Esophagus (tissue), 2 donors: ENCODE measurements at regions not wholly inside any gene's neighbourhood (a gene's known extent, or its start where the extent isn't known, plus 50 kb on each side); places are given as distances from the start of the nearest gene placed in this dataset.

Experiments used
- H3K27ac ChIP-seq, 2 donors: one replicate each; pipeline ENCODE4 v1.5.1; 2013; ENCODE audit warnings: low read depth in 2 of 2, mild to moderate bottlenecking in 2 of 2, inconsistent platforms in 1 of 2, low read length in 1 of 2, moderate library complexity in 1 of 2
- H3K27me3 ChIP-seq, 2 donors: one replicate each; pipeline ENCODE4 v1.6.1; 2013; ENCODE audit warnings: low read length in 2 of 2, control low read depth in 1 of 2, mild to moderate bottlenecking in 1 of 2; ENCODE audit not compliant: insufficient read depth in 2 of 2, control insufficient read depth in 1 of 2
- H3K36me3 ChIP-seq, 2 donors: one replicate each; pipeline ENCODE4 v1.6.1; 2013; ENCODE audit warnings: low read length in 1 of 2; ENCODE audit not compliant: control insufficient read depth in 2 of 2, insufficient read depth in 2 of 2
- H3K4me1 ChIP-seq, 2 donors: one replicate each; pipeline ENCODE4 v1.6.1; 2013; ENCODE audit warnings: low read length in 1 of 2; ENCODE audit not compliant: control insufficient read depth in 2 of 2, insufficient read depth in 2 of 2
- H3K4me3 ChIP-seq, 2 donors: one replicate each; pipeline ENCODE4 v1.5.1; 2013; ENCODE audit warnings: low read length in 2 of 2, mild to moderate bottlenecking in 2 of 2, low read depth in 1 of 2, moderate library complexity in 1 of 2
- H3K9me3 ChIP-seq, 2 donors: one replicate each; pipeline ENCODE4 v1.6.1; 2013; ENCODE audit warnings: mild to moderate bottlenecking in 2 of 2, low read depth in 1 of 2, low read length in 1 of 2, moderate library complexity in 1 of 2; ENCODE audit not compliant: control insufficient read depth in 2 of 2, insufficient read depth in 1 of 2
- WGBS, 2 donors: extraction: QIAGEN DNeasy Blood & Tissue Kit; methylation state at CpG; one replicate each; pipeline ENCODE4 v1.1.7; 2013; 5-methylcytosine and 5-hydroxymethylcytosine counted together
- donor health status: healthy with polysubstance abuse.
- donor health status: Bipolar disorder and iron deficiency.

GRCh38 chr15:97199393-97200051, 761.0 kb upstream of the ARRDC4 start:
- H3K36me3 ChIP-seq = no peaks in the 10 kb centered on the region
- H3K27ac ChIP-seq = no peak overlapping the region
- H3K27me3 ChIP-seq = no peaks in the 10 kb centered on the region
- H3K4me3 ChIP-seq = no peak overlapping the region
- no peaks in the 10 kb centered on the region for H3K4me1 ChIP-seq
- 85 to 89% methylated on average over 3 of the region's 3 CpGs for WGBS, 2 donors
- peaks cover 0 to 4% of the 10 kb centered on the region in 2 donors for H3K9me3 ChIP-seq

DNA sequence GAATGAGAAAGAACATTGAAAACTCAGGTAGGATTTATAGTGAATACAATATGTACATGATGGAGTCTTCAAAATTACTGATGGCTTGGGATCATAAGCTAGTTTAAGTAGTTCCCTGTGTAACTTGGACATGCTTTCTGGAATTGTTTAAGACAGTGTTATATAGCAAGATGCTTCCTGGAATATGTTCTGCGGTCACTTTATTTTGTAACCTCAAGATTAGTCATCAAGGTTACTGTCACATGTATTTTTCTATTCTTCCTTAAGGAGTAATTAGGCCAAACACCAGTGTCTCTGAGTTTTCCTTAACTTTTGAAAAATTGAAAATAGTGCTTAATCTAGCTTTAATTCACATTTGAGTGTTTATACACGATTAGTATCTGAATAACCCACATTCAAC, 760.3 kb upstream of the ARRDC4 start:
- WGBS, 2 donors = 82 to 87% methylated on average over 2 of the region's 2 CpGs
- no peaks in the 10 kb centered on the region for H3K27me3 ChIP-seq
- no peaks in the 10 kb centered on the region for H3K36me3 ChIP-seq

GRCh38 chr15:97210277-97210676, 750.2 kb upstream of the ARRDC4 start:
- H3K27ac ChIP-seq = no peak overlapping the region

More for the DNA sequence above, 760.3 kb upstream of the ARRDC4 start:
- no peak overlapping the region for H3K27ac ChIP-seq
- H3K4me3 ChIP-seq = no peak overlapping the region
- no peaks in the 10 kb centered on the region for H3K4me1 ChIP-seq
- H3K9me3 ChIP-seq = peaks cover 0 to 4% of the 10 kb centered on the region in 2 donors

GRCh38 chr15:97215629-97216028, 744.9 kb upstream of the ARRDC4 start:
- H3K4me3 ChIP-seq = no peak overlapping the region
- no peaks in the 10 kb centered on the region for H3K27me3 ChIP-seq
- no peaks in the 10 kb centered on the region for H3K4me1 ChIP-seq
- H3K36me3 ChIP-seq = no peaks in the 10 kb centered on the region
- no peaks in the 10 kb centered on the region for H3K9me3 ChIP-seq
- H3K27ac ChIP-seq = no peak overlapping the region

More at GRCh38 chr15:97210277-97210676, 750.2 kb upstream of the ARRDC4 start:
- Histone ChIP-seq H3K36me3 (no peaks in the 10 kb centered on the region), H3K9me3 (no peaks in the 10 kb centered on the region), H3K4me3 (no peak overlapping the region), H3K27me3 (no peaks in the 10 kb centered on the region), H3K4me1 (no peaks in the 10 kb centered on the region)

DNA sequence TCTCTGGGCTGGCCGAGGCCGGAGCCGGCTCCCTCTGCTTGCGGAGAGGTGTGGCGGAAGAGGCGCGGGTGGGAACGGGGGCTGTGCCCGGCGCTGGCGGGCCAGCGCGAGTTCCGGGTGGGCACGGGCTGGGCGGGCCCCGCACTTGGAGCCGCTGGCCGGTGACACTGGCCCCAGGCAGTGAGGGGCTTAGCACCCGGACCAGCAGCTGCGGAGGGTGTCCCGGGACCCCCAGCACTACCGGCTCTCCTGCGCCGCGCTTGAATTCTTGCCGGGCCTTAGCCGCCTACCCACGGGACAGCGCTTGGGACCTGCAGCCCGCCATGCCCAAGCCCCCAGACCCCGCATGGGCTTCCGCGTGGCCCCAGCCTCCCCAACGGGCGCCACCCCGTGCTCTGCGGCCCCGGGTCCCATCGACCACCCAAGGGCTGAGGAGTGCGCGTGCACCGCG, 736.3 kb upstream of the ARRDC4 start:
- Histone ChIP-seq H3K4me3 (no peak overlapping the region), H3K36me3 (no peaks in the 10 kb centered on the region), H3K4me1 (no peaks in the 10 kb centered on the region), H3K27ac (no peak overlapping the region), H3K27me3 (no peaks in the 10 kb centered on the region), H3K9me3 (peaks cover 0 to 6% of the 10 kb centered on the region in 2 donors)
- 95 to 97% methylated on average over 34 to 44 of the region's 44 CpGs for WGBS, 2 donors

GRCh38 chr15:97234851-97235610, 725.5 kb upstream of the ARRDC4 start:
- 33 to 34% methylated on average over 9 of the region's 9 CpGs for WGBS, 2 donors

GRCh38 chr15:97235611-97235985, 724.9 kb upstream of the ARRDC4 start:
- Histone ChIP-seq H3K27ac (no peak overlapping the region), H3K36me3 (no peaks in the 10 kb centered on the region), H3K27me3 (no peaks in the 10 kb centered on the region), H3K9me3 (no peaks in the 10 kb centered on the region), H3K4me1 (no peaks in the 10 kb centered on the region), H3K4me3 (no peak overlapping the region)
- 45 to 46% methylated on average over 7 of the region's 7 CpGs for WGBS, 2 donors

More at GRCh38 chr15:97234851-97235610, 725.5 kb upstream of the ARRDC4 start:
- H3K27me3 ChIP-seq = no peaks in the 10 kb centered on the region
- no peaks in the 10 kb centered on the region for H3K36me3 ChIP-seq
- no peaks in the 10 kb centered on the region for H3K9me3 ChIP-seq
- H3K27ac ChIP-seq = no peak overlapping the region
- no peak overlapping the region for H3K4me3 ChIP-seq
- H3K4me1 ChIP-seq = no peaks in the 10 kb centered on the region

DNA sequence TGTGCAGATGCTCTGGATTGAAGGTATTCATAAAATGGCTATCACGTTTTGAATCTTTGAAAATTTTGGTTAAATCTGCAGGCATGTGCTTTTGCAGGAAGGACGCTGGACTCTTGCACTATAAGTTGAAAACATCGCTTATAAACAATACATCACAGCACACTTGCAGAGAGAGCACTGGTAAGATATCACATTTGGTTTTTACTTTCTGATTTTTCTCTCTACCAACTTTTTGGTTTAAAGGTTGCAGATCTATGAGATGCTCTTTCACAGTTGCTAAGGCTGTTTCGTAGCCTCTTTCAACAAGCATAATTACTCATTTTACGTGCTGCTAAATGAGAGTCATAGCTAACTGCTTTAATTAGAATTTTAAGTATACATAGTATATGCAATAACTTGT, 724.4 kb upstream of the ARRDC4 start:
- H3K27ac ChIP-seq = no peak overlapping the region
- H3K4me1 ChIP-seq = no peaks in the 10 kb centered on the region
- H3K4me3 ChIP-seq = no peak overlapping the region
- H3K9me3 ChIP-seq = no peaks in the 10 kb centered on the region
- H3K36me3 ChIP-seq = no peaks in the 10 kb centered on the region
- 59 to 76% methylated on average over 5 of the region's 5 CpGs for WGBS, 2 donors
- no peaks in the 10 kb centered on the region for H3K27me3 ChIP-seq

GRCh38 chr15:97237160-97237559, 723.3 kb upstream of the ARRDC4 start:
- Histone ChIP-seq H3K4me1 (no peaks in the 10 kb centered on the region), H3K9me3 (no peaks in the 10 kb centered on the region), H3K4me3 (no peak overlapping the region), H3K36me3 (no peaks in the 10 kb centered on the region), H3K27me3 (no peaks in the 10 kb centered on the region), H3K27ac (no peak overlapping the region)
- WGBS, 2 donors = 88 to 90% methylated on average over 6 of the region's 6 CpGs

DNA sequence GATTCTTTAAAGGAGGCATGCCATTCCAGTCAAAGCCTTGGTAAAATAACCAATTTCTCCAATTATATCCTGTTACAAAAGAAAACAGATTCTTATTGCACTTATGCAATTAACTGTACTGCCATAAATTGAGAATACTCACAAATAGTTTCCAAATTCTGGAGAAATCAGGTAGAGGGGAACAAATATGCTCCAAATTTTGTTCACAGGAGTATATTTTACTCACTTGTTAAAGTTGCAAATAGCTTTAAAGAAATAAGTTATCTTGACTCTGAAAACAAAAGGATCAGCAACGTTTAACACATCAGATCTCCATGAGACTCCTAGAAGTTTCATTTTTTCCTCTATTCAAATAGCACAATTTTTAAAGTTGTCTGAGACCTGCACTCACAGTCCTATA, 712.1 kb upstream of the ARRDC4 start:
- Histone ChIP-seq H3K4me3 (no peak overlapping the region), H3K4me1 (no peaks in the 10 kb centered on the region), H3K9me3 (no peaks in the 10 kb centered on the region), H3K27ac (no peak overlapping the region), H3K36me3 (no peaks in the 10 kb centered on the region), H3K27me3 (no peaks in the 10 kb centered on the region)
- WGBS, 2 donors = 82 to 87% methylated on average over 1 of the region's 1 CpG
